ENCODE measurements at regions not wholly inside any gene's neighbourhood (a gene's known extent, or its start where the extent isn't known, plus 50 kb on each side); places are given as distances from the start of the nearest gene placed in this dataset.
"Not testable (repeated sequence)": the region's sequence is repeated elsewhere in the genome, so short reads cannot be mapped to it uniquely, and the experiment has no call there.

GRCh38 chr14:105581551-105582341 lies 55.4 kb downstream of the TMEM121 start:
- DNase-seq (ENCODE audit: low spot score), result peak; percentile 82

GRCh38 chr14:105582639-105583038 lies 56.3 kb downstream of the TMEM121 start:
- DNase-seq (ENCODE audit: low spot score), result peak; percentile 22

- DNase-seq (ENCODE audit: low spot score), result peak; percentile 23
Measured at GRCh38 chr14:105583914-105584313, 57.5 kb downstream of the TMEM121 start.

GRCh38 chr14:105585290-105585689 lies 58.9 kb downstream of the TMEM121 start:
- DNase-seq (ENCODE audit: low spot score), result not testable (repeated sequence)

- peak; percentile 51 for DNase-seq (ENCODE audit: low spot score)
Measured at GRCh38 chr14:105585722-105586121, 59.3 kb downstream of the TMEM121 start.

- DNase-seq (ENCODE audit: low spot score), result peak; percentile 24
Measured at GRCh38 chr14:105586144-105586872, 59.9 kb downstream of the TMEM121 start.

GRCh38 chr14:105587034-105587433 lies 60.7 kb downstream of the TMEM121 start:
- not testable (repeated sequence) for DNase-seq (ENCODE audit: low spot score)

- not testable (repeated sequence) for DNase-seq (ENCODE audit: low spot score)
Measured at GRCh38 chr14:105587482-105588235, 61.3 kb downstream of the TMEM121 start.

DNA sequence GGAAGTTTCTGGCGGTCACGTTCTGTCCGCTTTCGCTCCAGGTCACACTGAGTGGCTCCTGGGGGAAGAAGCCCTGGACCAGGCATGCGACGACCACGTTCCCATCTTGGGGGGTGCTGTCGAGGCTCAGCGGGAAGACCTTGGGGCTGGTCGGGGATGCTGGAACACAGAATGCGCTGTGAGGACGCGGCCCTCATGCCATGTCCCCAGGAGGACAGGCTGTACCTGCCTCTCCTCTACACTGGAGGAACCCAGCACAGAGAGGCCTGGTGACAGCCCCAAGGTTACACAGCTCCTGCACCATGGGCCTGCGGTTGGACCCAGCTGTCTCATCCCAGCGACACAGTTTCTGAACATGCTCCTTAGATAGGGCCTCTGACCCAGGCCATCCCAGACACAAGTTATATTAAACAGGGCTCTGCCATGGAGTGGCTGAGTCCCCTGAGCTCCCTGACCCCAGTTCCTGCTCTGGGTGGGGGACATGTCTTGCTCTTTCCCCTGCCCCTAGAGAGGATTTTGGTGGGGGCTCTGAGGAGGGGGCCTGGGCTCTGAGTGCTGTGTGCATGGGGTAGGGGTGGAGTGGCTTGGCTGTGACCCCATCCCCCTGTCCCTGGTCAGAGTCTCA lies 62.0 kb downstream of the TMEM121 start:
- no peak for DNase-seq (ENCODE audit: low spot score)

DNA sequence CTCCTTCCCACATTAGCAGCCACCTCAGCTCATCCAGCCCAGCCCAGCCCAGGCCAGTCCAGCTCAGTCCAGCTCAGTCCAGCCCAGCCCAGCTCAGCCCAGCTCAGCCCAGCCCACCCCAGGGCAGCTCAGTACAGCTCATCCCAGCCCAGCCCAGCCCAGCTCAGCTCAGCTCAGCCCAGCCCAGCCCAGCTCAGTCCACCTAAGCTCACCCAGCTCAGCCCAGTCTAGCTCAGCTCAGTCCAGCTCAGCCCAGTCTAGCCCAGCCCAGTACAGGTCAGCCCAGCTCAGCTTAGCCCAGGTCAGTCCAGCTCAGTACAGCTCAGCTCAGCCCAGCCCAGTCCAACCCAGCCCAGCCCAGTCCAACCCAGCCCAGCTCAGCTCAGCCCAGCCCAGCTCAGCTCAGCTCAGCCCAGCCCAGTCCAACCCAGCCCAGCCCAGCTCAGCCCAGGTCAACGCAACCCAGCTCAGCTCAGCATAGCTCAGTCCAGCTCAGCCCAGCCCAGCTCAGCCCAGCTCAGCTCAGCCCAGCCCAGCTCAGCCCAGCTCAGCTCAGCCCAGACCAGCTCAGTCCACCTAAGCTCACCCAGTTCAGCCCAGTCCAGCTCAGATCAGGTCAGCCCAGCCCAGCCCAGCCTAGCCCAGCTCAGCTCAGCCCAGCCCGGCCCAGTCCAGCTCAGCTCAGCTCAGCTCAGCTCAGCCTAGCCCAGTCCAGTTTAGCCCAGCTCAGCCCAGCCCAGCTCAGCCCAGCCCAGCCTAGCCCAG lies 63.0 kb downstream of the TMEM121 start:
- DNase-seq (ENCODE audit: low spot score), result no peak

DNA sequence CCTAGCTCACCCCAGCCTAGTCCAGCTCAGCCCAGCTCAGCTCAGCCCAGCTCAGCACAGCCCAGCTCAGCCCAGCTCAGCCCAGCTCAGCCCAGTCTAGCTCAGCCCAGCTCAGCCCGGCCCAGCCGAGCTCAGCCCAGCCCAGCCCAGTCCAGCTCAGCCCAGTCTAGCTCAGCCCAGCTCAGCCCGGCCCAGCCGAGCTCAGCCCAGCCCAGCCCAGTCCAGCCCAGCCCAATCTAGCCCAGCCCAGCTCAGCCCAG lies 63.5 kb downstream of the TMEM121 start:
- DNase-seq (ENCODE audit: low spot score), result not testable (repeated sequence)

GRCh38 chr14:105591052-105591451 lies 64.7 kb downstream of the TMEM121 start:
- no peak for DNase-seq (ENCODE audit: low spot score)

DNA sequence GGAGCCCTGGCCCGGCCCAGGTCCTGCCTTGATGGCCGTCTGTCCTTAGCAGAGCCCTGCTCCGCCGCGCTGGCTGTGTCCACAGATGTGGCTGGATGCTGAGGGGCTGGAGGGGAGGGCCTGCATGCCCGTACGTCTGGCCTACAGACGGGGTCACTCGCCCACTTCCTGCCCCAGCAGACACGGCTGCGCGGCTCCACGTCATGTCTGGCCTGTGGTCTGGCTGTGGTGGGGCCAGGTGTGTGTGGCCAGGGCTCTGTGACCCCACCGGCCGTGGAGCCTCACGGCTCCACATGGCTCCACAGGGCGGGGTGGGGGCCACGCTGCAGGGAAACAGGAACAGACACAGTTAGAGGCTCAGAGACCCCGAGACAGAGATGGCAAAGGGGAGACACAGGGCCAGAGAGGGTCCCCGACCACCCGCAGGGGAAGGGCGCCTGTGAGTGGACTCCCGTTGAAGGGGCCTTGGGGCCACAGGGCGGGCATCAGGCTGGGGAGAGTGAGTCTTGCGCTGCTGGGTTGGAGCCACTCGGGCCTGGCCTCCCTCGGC lies 65.5 kb downstream of the TMEM121 start:
- DNase-seq (ENCODE audit: low spot score), result not testable (repeated sequence)

- not testable (repeated sequence) for DNase-seq (ENCODE audit: low spot score)
Measured at GRCh38 chr14:105592646-105593045, 66.3 kb downstream of the TMEM121 start.

GRCh38 chr14:105595346-105595745 lies 69.0 kb downstream of the TMEM121 start:
- not testable (repeated sequence) for DNase-seq (ENCODE audit: low spot score)

DNA sequence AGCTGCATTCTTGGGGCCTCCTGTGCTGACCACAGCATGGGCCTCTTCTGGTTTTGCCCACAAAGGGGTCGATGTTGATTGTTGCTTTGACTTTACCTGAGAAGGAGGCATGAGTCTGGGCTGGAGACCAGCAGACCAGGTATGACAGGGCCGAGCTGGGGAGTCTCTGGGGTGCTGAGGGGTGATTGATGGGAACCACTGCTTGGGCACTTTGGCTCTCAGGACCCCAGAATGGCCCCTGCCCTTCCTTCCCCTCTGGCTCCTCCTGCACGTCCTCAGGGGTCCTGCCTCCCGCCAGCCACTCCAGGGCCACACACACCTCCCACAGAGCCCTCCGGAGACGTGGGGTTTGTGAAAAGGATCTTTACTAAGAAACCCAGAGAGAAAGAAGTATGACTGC lies 70.0 kb downstream of the TMEM121 start:
- DNase-seq (ENCODE audit: low spot score), result not testable (repeated sequence)

- DNase-seq (ENCODE audit: low spot score), result not testable (repeated sequence)
Measured at GRCh38 chr14:105598040-105598763, 71.8 kb downstream of the TMEM121 start.

DNA sequence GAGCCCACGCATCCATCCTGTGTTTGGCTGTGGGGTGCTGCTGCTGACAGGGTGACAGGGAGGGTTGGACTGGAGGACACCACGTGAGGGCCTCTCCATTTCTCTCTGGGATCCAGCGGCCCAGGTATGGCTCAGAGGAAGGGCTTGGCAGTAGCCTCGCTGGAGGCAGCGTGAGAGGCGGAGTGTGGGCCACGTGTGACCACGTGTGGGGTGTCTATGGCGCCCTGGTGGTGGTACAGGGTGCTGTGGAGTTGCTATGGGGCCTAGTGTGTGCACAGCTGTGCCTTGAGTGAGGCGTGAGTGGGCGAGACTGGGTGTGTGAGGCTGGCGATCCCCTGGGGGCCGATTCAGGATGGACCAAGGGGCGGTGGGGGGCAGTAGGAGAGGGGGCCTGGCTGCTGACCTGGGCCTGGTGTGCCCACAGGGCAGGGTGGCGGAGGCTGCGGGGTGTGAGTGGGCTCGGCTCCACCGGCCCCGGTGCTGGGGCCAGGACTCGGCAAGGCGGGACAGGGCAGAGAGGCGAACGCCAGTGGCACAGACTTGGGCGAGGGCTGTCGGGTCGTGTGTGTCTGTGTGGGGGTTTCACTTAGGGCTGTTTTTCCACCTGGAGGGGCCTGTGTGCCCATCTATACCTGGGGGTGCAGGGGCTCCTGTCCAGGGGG lies 72.7 kb downstream of the TMEM121 start:
- not testable (repeated sequence) for DNase-seq (ENCODE audit: low spot score)

DNA sequence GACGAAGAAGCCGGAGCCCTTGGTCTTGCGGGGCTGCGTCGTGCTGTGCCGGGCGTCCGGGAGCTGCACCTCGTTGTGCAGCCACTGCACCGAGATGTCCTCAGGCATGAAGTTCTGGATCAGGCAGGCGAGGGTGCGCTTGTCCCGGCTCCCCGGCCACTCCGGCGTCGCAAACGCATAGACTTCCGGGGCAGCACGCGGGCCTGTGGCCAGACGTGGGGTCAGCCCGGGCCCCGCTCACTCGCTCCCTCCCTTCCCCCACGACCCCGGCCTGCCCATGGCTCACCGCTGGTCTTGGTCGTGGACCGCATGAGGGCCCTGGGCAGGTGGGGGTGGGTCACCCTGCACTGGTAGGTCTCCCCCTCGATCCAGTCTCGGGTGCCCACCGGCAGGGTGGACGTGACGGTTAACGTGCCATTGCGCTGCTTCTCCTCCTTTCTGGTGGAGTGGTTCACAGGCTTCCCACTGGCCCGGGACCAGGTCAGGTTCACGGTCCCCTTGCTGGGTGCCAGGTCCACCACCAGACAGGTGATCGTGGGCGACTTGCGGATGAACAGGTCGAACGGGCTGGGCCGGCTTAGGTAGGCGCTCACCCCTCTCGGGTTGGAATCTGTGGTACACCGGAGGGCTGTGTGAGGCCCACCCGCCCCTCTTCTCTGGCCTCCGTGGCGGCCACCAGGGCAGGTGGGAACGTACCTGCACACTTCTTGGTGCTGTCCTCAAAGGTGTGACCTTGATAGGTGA lies 74.0 kb downstream of the TMEM121 start:
- not testable (repeated sequence) for DNase-seq (ENCODE audit: low spot score)
